ENCODE measurements at regions not wholly inside any gene's neighbourhood (a gene's known extent, or its start where the extent isn't known, plus 50 kb on each side); places are given as distances from the start of the nearest gene placed in this dataset.

DNA sequence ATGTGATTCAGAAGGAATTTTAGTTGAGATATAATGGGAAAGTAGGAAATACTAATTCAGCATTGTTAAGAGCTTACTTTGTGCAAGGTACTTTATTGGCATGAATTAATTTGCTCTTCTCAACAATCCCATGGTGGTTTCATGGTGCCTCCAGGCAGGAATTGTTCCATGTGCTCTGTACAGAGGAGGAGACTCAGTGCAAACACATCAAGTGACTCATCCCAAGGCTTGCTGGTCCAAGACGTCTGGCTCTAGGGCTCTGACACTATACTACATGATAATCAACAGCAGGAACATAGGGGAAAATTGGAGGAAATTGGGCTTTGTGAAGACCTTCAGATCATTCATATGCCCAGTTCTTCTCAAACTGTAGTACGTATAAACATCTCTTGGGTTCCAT, 66.5 kb upstream of the PRKG1 start:
- Histone ChIP-seq H3K27ac (ENCODE audit: low read length) (no peak overlapping the region), H3K4me1 (ENCODE audit: control insufficient read depth, insufficient read depth, low read length) (no peaks in the 10 kb centered on the region), H3K9me3 (ENCODE audit: control insufficient read depth, insufficient read depth, low read length) (no peaks in the 10 kb centered on the region), H3K36me3 (ENCODE audit: control insufficient read depth, insufficient read depth, low read length) (no peaks in the 10 kb centered on the region), H3K27me3 (ENCODE audit: control insufficient read depth, insufficient read depth, low read length) (no peaks in the 10 kb centered on the region), H3K4me3 (ENCODE audit: low read length) (no peak overlapping the region)
- DNase-seq (no peak), ATAC-seq (no peak)
- intact Hi-C loops (cut with micrococcal nuclease), result no loop called here
- H3K4me1 Mint-ChIP-seq, result no peaks in the 10 kb centered on the region
- H3K27ac Mint-ChIP-seq, result no peak overlapping the region
- H3K9me3 Mint-ChIP-seq, result no peaks in the 10 kb centered on the region
- TF ChIP-seq, protein P1, sequence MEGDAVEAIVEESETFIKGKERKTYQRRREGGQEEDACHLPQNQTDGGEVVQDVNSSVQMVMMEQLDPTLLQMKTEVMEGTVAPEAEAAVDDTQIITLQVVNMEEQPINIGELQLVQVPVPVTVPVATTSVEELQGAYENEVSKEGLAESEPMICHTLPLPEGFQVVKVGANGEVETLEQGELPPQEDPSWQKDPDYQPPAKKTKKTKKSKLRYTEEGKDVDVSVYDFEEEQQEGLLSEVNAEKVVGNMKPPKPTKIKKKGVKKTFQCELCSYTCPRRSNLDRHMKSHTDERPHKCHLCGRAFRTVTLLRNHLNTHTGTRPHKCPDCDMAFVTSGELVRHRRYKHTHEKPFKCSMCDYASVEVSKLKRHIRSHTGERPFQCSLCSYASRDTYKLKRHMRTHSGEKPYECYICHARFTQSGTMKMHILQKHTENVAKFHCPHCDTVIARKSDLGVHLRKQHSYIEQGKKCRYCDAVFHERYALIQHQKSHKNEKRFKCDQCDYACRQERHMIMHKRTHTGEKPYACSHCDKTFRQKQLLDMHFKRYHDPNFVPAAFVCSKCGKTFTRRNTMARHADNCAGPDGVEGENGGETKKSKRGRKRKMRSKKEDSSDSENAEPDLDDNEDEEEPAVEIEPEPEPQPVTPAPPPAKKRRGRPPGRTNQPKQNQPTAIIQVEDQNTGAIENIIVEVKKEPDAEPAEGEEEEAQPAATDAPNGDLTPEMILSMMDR (IDR thresholded peaks at IDR 0.05), result no peak
- no peaks in the 10 kb centered on the region for H3K36me3 Mint-ChIP-seq
- 89% methylated on average over 1 of the region's 2 CpGs for WGBS (ENCODE audit: insufficient coverage)
- H3K4me3 Mint-ChIP-seq, result no peak overlapping the region
- no peaks in the 10 kb centered on the region for H3K27me3 Mint-ChIP-seq (ENCODE audit: low read depth in 2 of 2)

DNA sequence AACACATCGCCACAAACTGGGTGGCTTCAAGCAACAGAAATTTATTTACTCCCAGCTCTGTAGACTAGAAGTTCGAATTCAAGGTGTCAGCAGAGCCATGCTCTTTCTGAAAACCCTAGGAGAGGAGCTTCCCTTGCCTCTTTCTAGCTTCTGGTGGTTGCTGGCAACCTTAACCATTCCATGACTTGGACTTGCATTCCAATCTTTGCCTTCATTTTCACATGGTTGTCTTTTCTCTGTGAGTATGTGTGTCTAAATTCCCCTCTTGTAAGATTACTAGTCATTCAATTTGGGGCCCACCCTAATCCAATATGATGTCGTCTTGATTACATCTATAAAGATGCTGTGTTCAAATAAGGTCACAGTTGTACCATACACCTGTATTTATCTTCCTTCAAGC, 65.9 kb upstream of the PRKG1 start:
- no peaks in the 10 kb centered on the region for H3K9me3 Mint-ChIP-seq
- H3K4me1 Mint-ChIP-seq, result no peaks in the 10 kb centered on the region
- H3K4me1 ChIP-seq (ENCODE audit: control insufficient read depth, insufficient read depth, low read length), result no peaks in the 10 kb centered on the region
- H3K27me3 Mint-ChIP-seq (ENCODE audit: low read depth in 2 of 2), result no peaks in the 10 kb centered on the region
- intact Hi-C loops (cut with micrococcal nuclease), result no loop called here
- H3K4me3 Mint-ChIP-seq, result no peak overlapping the region
- DNase-seq (no peak), ATAC-seq (no peak)
- TF ChIP-seq, protein P1 (IDR thresholded peaks at IDR 0.05), result no peak
- H3K27ac ChIP-seq (ENCODE audit: low read length), result no peak overlapping the region
- H3K27ac Mint-ChIP-seq, result no peak overlapping the region
- no peaks in the 10 kb centered on the region for H3K9me3 ChIP-seq (ENCODE audit: control insufficient read depth, insufficient read depth, low read length)
- H3K27me3 ChIP-seq (ENCODE audit: control insufficient read depth, insufficient read depth, low read length), result no peaks in the 10 kb centered on the region
- 68% methylated on average over 2 of the region's 3 CpGs for WGBS (ENCODE audit: insufficient coverage)
- no peaks in the 10 kb centered on the region for H3K36me3 ChIP-seq (ENCODE audit: control insufficient read depth, insufficient read depth, low read length)
- H3K36me3 Mint-ChIP-seq, result no peaks in the 10 kb centered on the region
- H3K4me3 ChIP-seq (ENCODE audit: low read length), result no peak overlapping the region

DNA sequence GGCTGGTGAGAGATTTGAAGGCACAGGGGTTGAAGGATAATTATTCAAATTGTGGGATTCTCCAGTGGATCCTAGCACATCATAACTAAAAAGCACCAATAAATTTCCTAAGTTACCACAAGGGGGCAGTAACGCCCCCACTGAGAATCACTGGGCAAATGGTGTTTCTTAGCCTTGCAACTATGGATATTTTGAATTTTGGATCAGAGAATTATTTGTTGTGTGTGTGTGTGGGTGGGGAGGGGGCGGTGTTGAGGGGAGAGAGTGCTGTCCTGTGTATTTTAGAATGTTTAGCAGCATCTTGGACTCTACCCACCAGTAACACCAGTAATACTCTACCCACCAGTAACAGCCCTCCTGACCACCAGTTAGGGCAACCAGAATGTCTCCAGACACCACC, 63.3 kb upstream of the PRKG1 start:
- peak in 2 of 3 donors; percentile 37 to 52 for ATAC-seq
- Histone ChIP-seq H3K9me3 (ENCODE audit: control insufficient read depth, insufficient read depth, low read length) (no peaks in the 10 kb centered on the region), H3K4me1 (ENCODE audit: control insufficient read depth, insufficient read depth, low read length) (no peaks in the 10 kb centered on the region), H3K27me3 (ENCODE audit: control insufficient read depth, insufficient read depth, low read length) (no peaks in the 10 kb centered on the region), H3K4me3 (ENCODE audit: low read length) (no peak overlapping the region), H3K27ac (ENCODE audit: low read length) (no peak overlapping the region), H3K36me3 (ENCODE audit: control insufficient read depth, insufficient read depth, low read length) (no peaks in the 10 kb centered on the region)
- H3K4me1 Mint-ChIP-seq, result no peaks in the 10 kb centered on the region
- intact Hi-C loops (cut with micrococcal nuclease), result loop anchor here (1.0 to 2.0 kb wide), 3 partner anchors 411 to 1204 kb away; no protein-coding TSS in a partner anchor
- no peaks in the 10 kb centered on the region for H3K36me3 Mint-ChIP-seq
- H3K27me3 Mint-ChIP-seq (ENCODE audit: low read depth in 2 of 2), result no peaks in the 10 kb centered on the region
- no peaks in the 10 kb centered on the region for H3K9me3 Mint-ChIP-seq
- no peak overlapping the region for H3K27ac Mint-ChIP-seq
- TF ChIP-seq, protein P1 (IDR thresholded peaks at IDR 0.05), result peak; percentile 70
- no peak overlapping the region for H3K4me3 Mint-ChIP-seq
- DNase-seq, result peak in 1 of 2 donors; percentile 59
- 0% methylated on average over 1 of the region's 2 CpGs for WGBS (ENCODE audit: insufficient coverage)

DNA sequence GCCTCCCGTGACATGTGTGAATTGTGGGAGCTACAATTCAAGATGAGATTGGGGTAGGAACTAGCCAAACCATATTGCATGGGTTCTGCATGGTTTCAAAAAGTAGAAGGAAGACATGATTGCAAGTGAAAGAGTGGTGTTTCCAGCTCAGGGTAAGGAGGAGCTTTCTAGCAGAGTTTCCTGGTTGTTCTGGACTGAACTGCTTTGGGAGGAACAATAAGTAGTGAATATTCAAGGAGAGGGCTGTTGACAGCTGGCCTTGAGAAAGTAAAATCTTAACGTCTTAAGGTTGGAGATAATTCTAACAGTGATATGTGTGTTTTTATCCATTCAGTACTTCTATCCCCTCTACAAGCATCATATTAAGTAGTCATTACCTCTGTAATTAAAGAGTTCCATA, 62.2 kb upstream of the PRKG1 start:
- WGBS (ENCODE audit: insufficient coverage), result 94% methylated on average over 1 of the region's 2 CpGs
- no peaks in the 10 kb centered on the region for H3K4me1 Mint-ChIP-seq
- Histone ChIP-seq H3K36me3 (ENCODE audit: control insufficient read depth, insufficient read depth, low read length) (no peaks in the 10 kb centered on the region), H3K9me3 (ENCODE audit: control insufficient read depth, insufficient read depth, low read length) (no peaks in the 10 kb centered on the region), H3K4me3 (ENCODE audit: low read length) (no peak overlapping the region), H3K27ac (ENCODE audit: low read length) (no peak overlapping the region), H3K27me3 (ENCODE audit: control insufficient read depth, insufficient read depth, low read length) (no peaks in the 10 kb centered on the region), H3K4me1 (ENCODE audit: control insufficient read depth, insufficient read depth, low read length) (no peaks in the 10 kb centered on the region)
- TF ChIP-seq, protein P1 (IDR thresholded peaks at IDR 0.05), result no peak
- H3K4me3 Mint-ChIP-seq, result no peak overlapping the region
- DNase-seq, result no peak
- intact Hi-C loops (cut with micrococcal nuclease), result no loop called here
- no peak for ATAC-seq
- no peak overlapping the region for H3K27ac Mint-ChIP-seq
- H3K36me3 Mint-ChIP-seq, result no peaks in the 10 kb centered on the region
- H3K27me3 Mint-ChIP-seq (ENCODE audit: low read depth in 2 of 2), result no peaks in the 10 kb centered on the region
- no peaks in the 10 kb centered on the region for H3K9me3 Mint-ChIP-seq
